Prostate gland (tissue), 2 donors: ENCODE measurements at regions not wholly inside any gene's neighbourhood (a gene's known extent, or its start where the extent isn't known, plus 50 kb on each side); places are given as distances from the start of the nearest gene placed in this dataset.

Experiments
- DNase-seq: peaks from one replicate; pipeline ENCODE4 v3.0.0-alpha.2; 2019; ENCODE audit warnings: low spot score
- H3K27ac ChIP-seq, 2 donors: fragments of 200-600 bp; sonication (generic); 2 replicates each; pipeline ENCODE4 v1.5.1; 2017 to 2019
- H3K27me3 ChIP-seq: fragments of 200-600 bp; sonication (generic); replicated peaks from 2 replicates; pipeline ENCODE4 v1.5.1; 2019; ENCODE audit not compliant: insufficient read depth
- H3K36me3 ChIP-seq, 2 donors: fragments of 200-600 bp; sonication (generic); 1 replicate in 1 of 2; 2 replicates in 1 of 2; pipeline versions ENCODE4 v1.5.1 to v1.8.1; 2017 to 2019
- H3K4me1 ChIP-seq: fragments of 200-600 bp; sonication (generic); replicated peaks from 2 replicates; pipeline ENCODE4 v1.5.1; 2019
- H3K4me3 ChIP-seq, 2 donors: fragments of 200-600 bp; sonication (generic); 2 replicates each; pipeline ENCODE4 v1.5.1; 2017 to 2019
- H3K9me3 ChIP-seq: fragments of 200-600 bp; sonication (generic); 2 replicates; pipeline ENCODE4 v1.5.1; 2017
- POLR2A ChIP-seq: fragments of 450-650 bp; IDR thresholded peaks from one replicate; pipeline ENCODE4 v1.6.1; 2016; ENCODE audit warnings: antibody characterized with exemption, mild to moderate bottlenecking
- POLR2AphosphoS5 ChIP-seq: sonication (generic); formaldehyde crosslinking; IDR thresholded peaks from one replicate; pipeline ENCODE4 v1.6.1; 2017; ENCODE audit warnings: antibody characterized with exemption
- WGBS: methylation state at CpG from one replicate; pipeline ENCODE4 v1.1.5; 2018; 5-methylcytosine and 5-hydroxymethylcytosine counted together
- intact Hi-C: fragments of 100-400 bp; cut with DNase I; formaldehyde crosslinking; loops from one replicate; pipeline ENCODE4 v1.14.2; 2022
- TF ChIP-seq, protein P1 (sequence below), 4 experiments: fragments of 200-600 bp in 2 of 4; fragments of 450-650 bp in 2 of 4; sonication (generic) in 2 of 4; IDR thresholded peaks; 1 replicate in 3 of 4; 2 replicates in 1 of 4; pipeline ENCODE4 v1.5.1; 2016 to 2019; ENCODE audit warnings: antibody characterized with exemption in 4 of 4, mild to moderate bottlenecking in 2 of 4, moderate library complexity in 2 of 4

DNA sequence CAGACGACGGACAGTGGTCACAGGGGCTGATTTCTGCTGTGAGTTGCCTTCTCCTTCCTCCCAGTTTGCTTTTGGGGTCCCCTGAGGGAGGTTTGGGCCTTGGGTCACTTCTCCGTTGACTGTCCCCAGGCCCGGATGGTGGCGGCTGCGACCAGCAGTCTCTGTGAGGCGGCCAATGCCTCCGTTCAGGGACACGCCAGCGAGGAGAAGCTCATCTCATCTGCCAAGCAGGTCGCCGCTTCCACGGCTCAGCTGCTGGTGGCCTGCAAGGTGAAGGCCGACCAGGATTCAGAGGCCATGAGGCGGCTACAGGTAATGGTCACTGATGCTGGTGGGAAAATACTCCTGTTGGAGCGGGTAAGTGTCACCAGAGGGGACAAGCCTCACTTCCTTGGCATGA lies 206.8 kb upstream of the TPM1 start:
- no peak overlapping the region for H3K27ac ChIP-seq
- 95% methylated on average over 16 of the region's 16 CpGs for WGBS
- TF ChIP-seq, protein P1, sequence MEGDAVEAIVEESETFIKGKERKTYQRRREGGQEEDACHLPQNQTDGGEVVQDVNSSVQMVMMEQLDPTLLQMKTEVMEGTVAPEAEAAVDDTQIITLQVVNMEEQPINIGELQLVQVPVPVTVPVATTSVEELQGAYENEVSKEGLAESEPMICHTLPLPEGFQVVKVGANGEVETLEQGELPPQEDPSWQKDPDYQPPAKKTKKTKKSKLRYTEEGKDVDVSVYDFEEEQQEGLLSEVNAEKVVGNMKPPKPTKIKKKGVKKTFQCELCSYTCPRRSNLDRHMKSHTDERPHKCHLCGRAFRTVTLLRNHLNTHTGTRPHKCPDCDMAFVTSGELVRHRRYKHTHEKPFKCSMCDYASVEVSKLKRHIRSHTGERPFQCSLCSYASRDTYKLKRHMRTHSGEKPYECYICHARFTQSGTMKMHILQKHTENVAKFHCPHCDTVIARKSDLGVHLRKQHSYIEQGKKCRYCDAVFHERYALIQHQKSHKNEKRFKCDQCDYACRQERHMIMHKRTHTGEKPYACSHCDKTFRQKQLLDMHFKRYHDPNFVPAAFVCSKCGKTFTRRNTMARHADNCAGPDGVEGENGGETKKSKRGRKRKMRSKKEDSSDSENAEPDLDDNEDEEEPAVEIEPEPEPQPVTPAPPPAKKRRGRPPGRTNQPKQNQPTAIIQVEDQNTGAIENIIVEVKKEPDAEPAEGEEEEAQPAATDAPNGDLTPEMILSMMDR (IDR thresholded peaks at IDR 0.05), result no peak
- TF ChIP-seq POLR2A (no peak), POLR2AphosphoS5 (no peak)
- H3K36me3 ChIP-seq, result no peaks in the 10 kb centered on the region
- no peak for DNase-seq
- H3K9me3 ChIP-seq, result no peaks in the 10 kb centered on the region
- no peak overlapping the region for H3K4me3 ChIP-seq
- intact Hi-C loops, result no loop called here
- H3K4me1 ChIP-seq, result no peaks in the 10 kb centered on the region
- no peaks in the 10 kb centered on the region for H3K27me3 ChIP-seq

DNA sequence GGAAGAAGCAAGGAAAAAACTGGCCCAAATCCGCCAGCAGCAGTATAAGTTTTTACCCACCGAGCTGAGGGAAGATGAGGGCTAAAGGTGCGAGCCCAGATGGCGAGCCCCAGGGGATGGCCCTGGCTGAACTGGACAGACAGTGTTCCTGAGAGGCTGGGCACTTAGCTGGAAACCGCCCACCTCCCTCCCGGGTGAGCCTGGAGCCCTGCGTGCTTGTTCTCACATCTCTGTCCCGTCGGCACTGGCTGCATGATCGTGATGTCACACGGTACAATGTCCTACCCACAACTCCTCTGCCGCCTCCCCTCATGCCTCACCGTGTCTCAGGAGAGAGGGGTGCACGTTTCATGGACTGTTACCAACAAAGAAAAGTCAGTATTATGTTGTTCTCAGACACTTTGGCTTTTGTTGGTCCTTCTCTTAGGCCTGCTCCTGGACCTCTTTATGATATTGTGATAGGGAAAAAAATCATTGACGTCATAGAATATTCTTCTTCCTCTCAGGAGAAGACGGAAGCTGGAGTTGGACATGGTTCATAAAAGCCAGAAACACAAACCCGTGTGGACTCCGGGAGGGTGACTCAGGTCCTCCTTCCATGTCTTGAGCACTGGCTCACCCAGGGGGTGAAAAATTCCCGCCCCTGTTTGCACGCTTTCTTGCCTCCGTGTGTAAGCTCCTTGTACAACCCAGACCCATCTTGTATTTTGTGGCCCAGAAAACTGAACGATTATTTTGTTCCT lies 201.8 kb upstream of the TPM1 start:
- no peaks in the 10 kb centered on the region for H3K36me3 ChIP-seq
- no peak overlapping the region for H3K27ac ChIP-seq
- H3K4me1 ChIP-seq, result no peaks in the 10 kb centered on the region
- TF ChIP-seq POLR2A (no peak), POLR2AphosphoS5 (no peak)
- TF ChIP-seq, protein P1 (IDR thresholded peaks at IDR 0.05), result no peak
- no peak overlapping the region for H3K4me3 ChIP-seq
- DNase-seq, result no peak
- intact Hi-C loops, result no loop called here
- H3K27me3 ChIP-seq, result no peaks in the 10 kb centered on the region
- H3K9me3 ChIP-seq, result no peaks in the 10 kb centered on the region
- WGBS, result 94% methylated on average over 22 of the region's 22 CpGs

DNA sequence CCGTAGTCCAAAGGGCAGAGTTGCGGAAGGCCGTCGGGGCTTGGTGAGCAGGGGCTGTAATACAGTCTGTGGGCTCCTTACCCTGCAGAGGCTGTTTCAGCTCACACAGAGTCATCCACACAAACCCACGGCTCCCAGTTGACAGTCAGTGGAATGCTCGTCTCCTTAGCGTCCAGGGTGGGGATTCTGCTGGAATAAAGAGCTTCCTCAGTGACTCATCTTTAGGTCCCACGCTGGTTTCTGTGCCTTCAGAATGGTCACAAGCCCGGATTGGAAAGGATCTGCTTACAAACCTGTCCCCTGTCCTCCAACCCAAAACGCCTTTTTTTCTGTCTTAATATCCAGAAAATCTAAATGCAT lies 201.3 kb upstream of the TPM1 start:
- Histone ChIP-seq H3K27ac (no peak overlapping the region), H3K36me3 (no peaks in the 10 kb centered on the region), H3K9me3 (no peaks in the 10 kb centered on the region), H3K4me3 (no peak overlapping the region), H3K27me3 (no peaks in the 10 kb centered on the region), H3K4me1 (no peaks in the 10 kb centered on the region)
- TF ChIP-seq, protein P1 (IDR thresholded peaks at IDR 0.05), result no peak
- no peak for TF ChIP-seq POLR2A
- TF ChIP-seq POLR2AphosphoS5, result no peak
- 89% methylated on average over 10 of the region's 10 CpGs for WGBS
- DNase-seq, result no peak
- intact Hi-C loops, result no loop called here

DNA sequence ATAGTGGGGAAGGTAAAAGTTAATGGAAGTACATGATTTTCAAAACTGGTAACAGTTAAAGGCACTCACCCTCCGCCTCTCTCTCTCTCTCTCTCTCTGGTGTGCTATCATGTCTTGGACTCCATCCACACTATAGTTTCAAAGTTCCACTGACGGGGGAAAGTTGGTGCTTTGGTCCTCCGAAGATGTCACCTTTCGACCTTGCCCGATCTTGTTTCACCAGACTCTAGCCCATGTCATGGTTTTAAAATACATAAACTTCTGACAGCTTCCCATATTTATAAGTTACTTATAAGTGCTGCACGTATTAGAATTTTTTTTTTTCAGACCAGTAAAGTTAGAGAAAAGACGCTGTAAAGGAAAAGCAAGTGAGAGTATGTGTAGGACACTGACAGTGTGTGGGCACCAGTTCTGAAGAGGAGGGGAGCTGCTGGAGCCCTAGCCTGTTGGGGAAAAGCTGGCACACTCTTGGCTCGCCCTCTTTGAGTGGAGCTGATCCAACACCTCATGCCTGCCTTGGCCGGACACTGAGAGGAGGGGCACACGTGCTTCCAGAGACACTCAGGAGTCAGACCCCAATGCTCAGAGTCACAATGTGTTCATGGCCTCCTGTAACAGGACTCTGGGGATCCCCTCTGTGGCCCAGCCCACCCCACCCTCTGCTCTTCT lies 200.5 kb upstream of the TPM1 start:
- Histone ChIP-seq H3K27ac (no peak overlapping the region), H3K9me3 (no peaks in the 10 kb centered on the region), H3K27me3 (no peaks in the 10 kb centered on the region), H3K36me3 (no peaks in the 10 kb centered on the region), H3K4me3 (no peak overlapping the region), H3K4me1 (no peaks in the 10 kb centered on the region)
- intact Hi-C loops, result no loop called here
- no peak for TF ChIP-seq POLR2AphosphoS5
- TF ChIP-seq POLR2A, result no peak
- TF ChIP-seq, protein P1 (IDR thresholded peaks at IDR 0.05), result no peak
- 61% methylated on average over 10 of the region's 10 CpGs for WGBS
- DNase-seq, result no peak

DNA sequence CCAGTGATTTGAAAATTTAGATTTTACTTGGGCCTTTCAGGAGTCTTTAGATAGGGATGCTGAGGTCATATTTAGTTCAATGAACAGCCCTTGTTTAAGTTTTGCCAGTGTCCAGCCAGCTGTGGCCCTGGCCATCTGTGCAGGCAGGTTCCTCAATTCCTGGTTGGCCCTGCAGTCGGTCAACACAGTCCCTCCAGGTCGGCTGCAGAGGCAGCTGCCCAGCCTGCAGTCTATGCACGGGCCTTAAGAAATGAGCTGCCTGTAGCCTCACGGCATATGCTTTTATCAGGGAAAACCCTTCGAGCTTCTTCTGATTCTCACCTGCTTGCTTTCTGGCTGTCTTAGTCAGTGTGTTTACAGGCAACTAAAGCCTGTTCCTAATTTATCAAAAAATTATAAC lies 199.2 kb upstream of the TPM1 start:
- no peak overlapping the region for H3K4me3 ChIP-seq
- no peaks in the 10 kb centered on the region for H3K4me1 ChIP-seq
- H3K27me3 ChIP-seq, result no peaks in the 10 kb centered on the region
- no peak for TF ChIP-seq POLR2AphosphoS5
- no peak for TF ChIP-seq POLR2A
- TF ChIP-seq, protein P1 (IDR thresholded peaks at IDR 0.05), result no peak
- H3K36me3 ChIP-seq, result no peaks in the 10 kb centered on the region
- 85% methylated on average over 5 of the region's 5 CpGs for WGBS
- no peak for DNase-seq
- H3K27ac ChIP-seq, result no peak overlapping the region
- intact Hi-C loops, result no loop called here
- H3K9me3 ChIP-seq, result no peaks in the 10 kb centered on the region
